ENCODE measurements at regions not wholly inside any gene's neighbourhood (a gene's known extent, or its start where the extent isn't known, plus 50 kb on each side); places are given as distances from the start of the nearest gene placed in this dataset. TPM values are rescaled to one million over a fixed set of nuclear protein-coding genes. Genes with fewer than 3 reads are reported as not detected.

DNA sequence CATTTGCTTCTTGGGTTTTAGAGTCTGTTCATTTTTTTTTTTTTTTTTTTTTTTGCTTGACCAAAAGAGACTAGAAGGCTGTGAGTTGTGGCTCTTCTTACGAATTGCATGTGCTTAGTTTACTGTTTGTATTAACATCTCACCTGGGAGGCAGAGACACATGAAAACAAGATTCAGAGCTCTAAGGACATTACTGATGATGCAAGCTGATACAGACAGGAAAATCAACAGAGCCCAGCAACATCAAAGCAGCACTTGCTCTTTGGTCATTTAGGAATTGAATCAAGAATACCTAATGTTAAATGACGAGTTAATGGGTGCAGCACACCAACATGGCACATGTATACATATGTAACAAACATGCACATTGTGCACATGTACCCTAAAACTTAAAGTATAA lies 55.7 kb upstream of the HS3ST5 start (continued):
- TF ChIP-seq, protein P1, sequence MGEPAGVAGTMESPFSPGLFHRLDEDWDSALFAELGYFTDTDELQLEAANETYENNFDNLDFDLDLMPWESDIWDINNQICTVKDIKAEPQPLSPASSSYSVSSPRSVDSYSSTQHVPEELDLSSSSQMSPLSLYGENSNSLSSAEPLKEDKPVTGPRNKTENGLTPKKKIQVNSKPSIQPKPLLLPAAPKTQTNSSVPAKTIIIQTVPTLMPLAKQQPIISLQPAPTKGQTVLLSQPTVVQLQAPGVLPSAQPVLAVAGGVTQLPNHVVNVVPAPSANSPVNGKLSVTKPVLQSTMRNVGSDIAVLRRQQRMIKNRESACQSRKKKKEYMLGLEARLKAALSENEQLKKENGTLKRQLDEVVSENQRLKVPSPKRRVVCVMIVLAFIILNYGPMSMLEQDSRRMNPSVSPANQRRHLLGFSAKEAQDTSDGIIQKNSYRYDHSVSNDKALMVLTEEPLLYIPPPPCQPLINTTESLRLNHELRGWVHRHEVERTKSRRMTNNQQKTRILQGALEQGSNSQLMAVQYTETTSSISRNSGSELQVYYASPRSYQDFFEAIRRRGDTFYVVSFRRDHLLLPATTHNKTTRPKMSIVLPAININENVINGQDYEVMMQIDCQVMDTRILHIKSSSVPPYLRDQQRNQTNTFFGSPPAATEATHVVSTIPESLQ (CRISPR knock-in tag; IDR thresholded peaks at IDR 0.05) = no peak
- TF ChIP-seq, protein P2, sequence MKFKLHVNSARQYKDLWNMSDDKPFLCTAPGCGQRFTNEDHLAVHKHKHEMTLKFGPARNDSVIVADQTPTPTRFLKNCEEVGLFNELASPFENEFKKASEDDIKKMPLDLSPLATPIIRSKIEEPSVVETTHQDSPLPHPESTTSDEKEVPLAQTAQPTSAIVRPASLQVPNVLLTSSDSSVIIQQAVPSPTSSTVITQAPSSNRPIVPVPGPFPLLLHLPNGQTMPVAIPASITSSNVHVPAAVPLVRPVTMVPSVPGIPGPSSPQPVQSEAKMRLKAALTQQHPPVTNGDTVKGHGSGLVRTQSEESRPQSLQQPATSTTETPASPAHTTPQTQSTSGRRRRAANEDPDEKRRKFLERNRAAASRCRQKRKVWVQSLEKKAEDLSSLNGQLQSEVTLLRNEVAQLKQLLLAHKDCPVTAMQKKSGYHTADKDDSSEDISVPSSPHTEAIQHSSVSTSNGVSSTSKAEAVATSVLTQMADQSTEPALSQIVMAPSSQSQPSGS (CRISPR knock-in tag; IDR thresholded peaks at IDR 0.05) = no peak

Small RNA genes lying in the stretch of these regions (small RNA-seq; reads per million reads assigned to genes)
- gene AL606845.1 = not detected
- gene RNU6-475P = not detected

All from K562 (cell line).